Neutrophil (primary cell): ENCODE measurements at regions not wholly inside any gene's neighbourhood (a gene's known extent, or its start where the extent isn't known, plus 50 kb on each side); places are given as distances from the start of the nearest gene placed in this dataset.

ENCODE experiments used
- H3K27ac ChIP-seq: fragments of 200-600 bp; sonication (generic); 2 replicates; pipeline ENCODE4 v1.5.1; 2016; ENCODE audit warnings: mild to moderate bottlenecking, moderate library complexity
- H3K27me3 ChIP-seq: fragments of 200-600 bp; sonication (generic); 2 replicates; pipeline ENCODE4 v1.6.0; 2016; ENCODE audit warnings: mild to moderate bottlenecking
- H3K36me3 ChIP-seq: fragments of 200-600 bp; sonication (generic); 2 replicates; pipeline ENCODE4 v1.5.1; 2017
- H3K4me1 ChIP-seq, 2 experiments: fragments of 200-600 bp in 1 of 2; sonication (generic) in 1 of 2; 1 replicate in 1 of 2; 2 replicates in 1 of 2; pipeline versions ENCODE4 v1.5.1 to v1.6.1; 2013 to 2016; ENCODE audit warnings: low read depth in 1 of 2, low read length in 1 of 2, mild to moderate bottlenecking in 1 of 2, moderate library complexity in 1 of 2; ENCODE audit not compliant: control insufficient read depth in 1 of 2, insufficient read depth in 1 of 2
- H3K4me3 ChIP-seq, 2 experiments: fragments of 200-600 bp in 1 of 2; sonication (generic) in 1 of 2; 1 replicate in 1 of 2; 2 replicates in 1 of 2; pipeline ENCODE4 v1.5.1; 2013 to 2016; ENCODE audit warnings: low read depth in 1 of 2, low read length in 1 of 2, mild to moderate bottlenecking in 1 of 2, moderate library complexity in 1 of 2
- H3K9me3 ChIP-seq: fragments of 200-600 bp; sonication (generic); 2 replicates; pipeline ENCODE4 v1.5.1; 2016
- TF ChIP-seq, protein P1 (sequence below): fragments of 200-600 bp; sonication (generic); IDR thresholded peaks from 2 replicates; pipeline ENCODE4 v1.5.1; 2016; ENCODE audit warnings: antibody characterized with exemption

DNA sequence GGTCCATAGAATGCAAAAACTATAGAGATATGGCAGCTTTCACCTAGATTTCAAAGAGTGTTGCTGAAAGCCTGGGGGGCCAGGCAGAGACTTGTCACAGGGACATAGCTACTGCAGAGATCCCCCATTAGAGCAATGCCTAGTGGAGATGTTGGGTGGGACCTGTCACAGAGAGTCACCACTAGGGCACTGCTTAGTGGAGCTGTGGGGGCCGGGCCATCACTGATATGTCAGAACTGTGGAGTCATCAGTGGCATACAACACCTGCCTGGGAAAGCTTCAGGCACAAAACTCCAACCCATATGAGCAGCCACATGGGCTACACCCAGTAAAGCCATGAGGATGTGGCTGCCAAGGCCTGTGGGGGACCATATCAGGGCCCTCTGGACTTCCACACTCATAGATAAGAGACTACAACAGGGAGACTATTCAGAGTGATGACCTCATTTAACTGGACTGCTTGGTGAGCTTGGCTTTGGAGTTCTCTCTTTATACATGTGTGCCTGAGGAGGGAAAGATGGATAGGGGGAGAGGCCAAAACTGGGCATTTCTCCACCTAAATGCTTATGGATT lies 176.3 kb downstream of the ZNF621 start:
- Histone ChIP-seq H3K27me3 (no peaks in the 10 kb centered on the region), H3K27ac (no peak overlapping the region), H3K36me3 (no peaks in the 10 kb centered on the region), H3K4me3 (no peak overlapping the region), H3K9me3 (no peaks in the 10 kb centered on the region), H3K4me1 (no peaks in the 10 kb centered on the region)
- TF ChIP-seq, protein P1, sequence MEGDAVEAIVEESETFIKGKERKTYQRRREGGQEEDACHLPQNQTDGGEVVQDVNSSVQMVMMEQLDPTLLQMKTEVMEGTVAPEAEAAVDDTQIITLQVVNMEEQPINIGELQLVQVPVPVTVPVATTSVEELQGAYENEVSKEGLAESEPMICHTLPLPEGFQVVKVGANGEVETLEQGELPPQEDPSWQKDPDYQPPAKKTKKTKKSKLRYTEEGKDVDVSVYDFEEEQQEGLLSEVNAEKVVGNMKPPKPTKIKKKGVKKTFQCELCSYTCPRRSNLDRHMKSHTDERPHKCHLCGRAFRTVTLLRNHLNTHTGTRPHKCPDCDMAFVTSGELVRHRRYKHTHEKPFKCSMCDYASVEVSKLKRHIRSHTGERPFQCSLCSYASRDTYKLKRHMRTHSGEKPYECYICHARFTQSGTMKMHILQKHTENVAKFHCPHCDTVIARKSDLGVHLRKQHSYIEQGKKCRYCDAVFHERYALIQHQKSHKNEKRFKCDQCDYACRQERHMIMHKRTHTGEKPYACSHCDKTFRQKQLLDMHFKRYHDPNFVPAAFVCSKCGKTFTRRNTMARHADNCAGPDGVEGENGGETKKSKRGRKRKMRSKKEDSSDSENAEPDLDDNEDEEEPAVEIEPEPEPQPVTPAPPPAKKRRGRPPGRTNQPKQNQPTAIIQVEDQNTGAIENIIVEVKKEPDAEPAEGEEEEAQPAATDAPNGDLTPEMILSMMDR, result no peak

DNA sequence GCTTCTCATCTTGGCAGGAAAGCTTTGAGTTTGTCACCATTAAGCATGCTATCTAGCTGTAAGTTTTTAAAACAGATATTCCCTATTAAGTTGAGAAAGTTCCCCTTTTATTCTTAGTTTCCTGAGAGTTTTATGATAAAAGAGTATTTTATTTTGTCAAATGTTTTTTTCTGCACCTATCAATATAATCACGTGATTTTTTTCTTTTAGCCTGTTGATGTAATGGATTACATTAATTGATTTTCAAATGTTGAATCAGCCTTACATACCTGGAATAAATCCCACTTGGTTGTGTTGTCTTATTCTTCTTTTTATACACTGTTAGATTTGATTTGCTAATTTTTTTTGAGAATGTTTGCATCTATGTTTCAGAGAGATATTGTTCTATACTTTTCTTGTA lies 179.5 kb downstream of the ZNF621 start:
- no peaks in the 10 kb centered on the region for H3K36me3 ChIP-seq
- H3K4me3 ChIP-seq, result no peak overlapping the region
- no peak overlapping the region for H3K27ac ChIP-seq
- H3K27me3 ChIP-seq, result no peaks in the 10 kb centered on the region
- H3K4me1 ChIP-seq, result no peaks in the 10 kb centered on the region
- H3K9me3 ChIP-seq, result no peaks in the 10 kb centered on the region
- TF ChIP-seq, protein P1, result no peak

DNA sequence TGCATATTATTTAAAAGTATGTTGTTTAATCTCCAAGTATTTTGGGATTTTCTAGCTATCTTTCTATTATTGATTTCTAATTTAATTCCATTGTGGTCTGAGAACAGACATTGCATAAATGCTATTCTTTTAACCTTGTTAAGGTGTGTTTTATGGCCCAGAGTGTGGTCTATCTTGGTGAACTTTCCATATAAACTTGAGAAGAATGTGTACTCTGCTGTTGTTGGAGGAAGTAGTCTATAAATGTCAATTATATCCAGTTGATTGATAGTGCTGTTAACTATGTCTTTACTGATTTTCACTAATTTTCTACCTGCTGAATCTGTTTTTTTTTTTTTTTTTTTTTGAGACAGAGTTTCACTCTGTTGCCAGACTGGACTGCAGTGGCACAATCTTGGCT lies 180.9 kb downstream of the ZNF621 start:
- TF ChIP-seq, protein P1, result no peak
- Histone ChIP-seq H3K27ac (no peak overlapping the region), H3K4me1 (no peaks in the 10 kb centered on the region), H3K27me3 (no peaks in the 10 kb centered on the region), H3K9me3 (no peaks in the 10 kb centered on the region), H3K36me3 (no peaks in the 10 kb centered on the region), H3K4me3 (no peak overlapping the region)

DNA sequence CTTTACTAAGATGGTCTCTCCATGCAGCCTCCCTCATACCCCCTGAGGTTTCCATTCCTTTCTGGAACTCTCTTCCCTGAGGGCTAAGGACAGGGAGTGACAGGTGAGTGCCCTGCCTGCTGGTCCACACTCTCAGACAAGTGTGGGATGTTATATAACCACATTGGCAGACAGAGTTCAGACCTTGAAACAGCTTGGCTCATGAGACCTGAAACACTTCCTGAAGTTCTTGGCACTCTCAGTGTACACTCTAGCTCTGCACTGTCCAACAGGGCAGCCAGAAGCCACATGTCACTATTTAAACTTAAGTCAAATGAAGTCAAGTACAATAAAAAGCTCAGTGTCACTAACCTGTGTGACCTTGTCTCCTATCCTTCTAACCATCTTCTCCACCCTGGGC lies 188.5 kb downstream of the ZNF621 start:
- TF ChIP-seq, protein P1, result no peak
- Histone ChIP-seq H3K27me3 (no peaks in the 10 kb centered on the region), H3K4me1 (no peaks in the 10 kb centered on the region), H3K36me3 (no peaks in the 10 kb centered on the region), H3K27ac (no peak overlapping the region), H3K4me3 (no peak overlapping the region), H3K9me3 (no peaks in the 10 kb centered on the region)

DNA sequence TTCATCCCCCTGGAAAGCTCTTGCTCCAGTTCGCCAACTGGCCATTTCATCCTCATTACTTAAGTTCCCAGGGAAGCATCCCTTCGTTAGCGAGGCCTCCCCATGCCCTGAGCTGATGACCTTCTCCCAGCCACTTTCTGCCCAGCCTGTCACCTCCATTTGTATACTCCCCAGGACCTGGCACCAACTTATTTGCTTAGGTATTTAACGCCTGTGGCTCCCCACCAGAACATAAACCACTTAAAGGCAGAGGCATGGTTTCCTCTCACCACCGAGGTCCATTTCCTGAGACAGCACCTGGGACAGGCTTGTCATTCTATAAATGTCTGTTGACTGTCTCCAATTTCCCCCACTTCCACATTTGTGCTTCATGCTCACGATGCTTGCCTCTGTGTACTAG lies 189.0 kb downstream of the ZNF621 start:
- no peaks in the 10 kb centered on the region for H3K36me3 ChIP-seq
- TF ChIP-seq, protein P1, result no peak
- no peaks in the 10 kb centered on the region for H3K9me3 ChIP-seq
- no peaks in the 10 kb centered on the region for H3K27me3 ChIP-seq
- H3K27ac ChIP-seq, result no peak overlapping the region
- H3K4me3 ChIP-seq, result no peak overlapping the region
- no peaks in the 10 kb centered on the region for H3K4me1 ChIP-seq
